Cardiac muscle cell (in vitro differentiated cells and primary cell): ENCODE measurements at regions not wholly inside any gene's neighbourhood (a gene's known extent, or its start where the extent isn't known, plus 50 kb on each side); places are given as distances from the start of the nearest gene placed in this dataset.
A peak's percentile ranks its signal among the peaks of the same experiment; 100 is the strongest.

Source experiments
- DNase-seq, 2 donors: peaks; one replicate each; pipeline versions ENCODE4 v3.0.0 to v3.0.0-alpha.2; 2010 to 2017; ENCODE audit warnings: low read depth in 1 of 2, low spot score in 1 of 2
- H3K27ac ChIP-seq: fragments of 200-600 bp; sonication (generic); 2 replicates; pipeline ENCODE4 v1.5.1; 2016
- H3K27me3 ChIP-seq: fragments of 200-600 bp; sonication (generic); 2 replicates; pipeline ENCODE4 v1.6.0; 2016; ENCODE audit warnings: control low read depth
- H3K36me3 ChIP-seq: fragments of 200-600 bp; sonication (generic); 2 replicates; pipeline ENCODE4 v1.5.1; 2016; ENCODE audit warnings: control low read depth
- H3K4me1 ChIP-seq: fragments of 200-600 bp; sonication (generic); 2 replicates; pipeline ENCODE4 v1.8.1; 2017; ENCODE audit warnings: low read depth, mild to moderate bottlenecking, mixed run types
- H3K4me3 ChIP-seq: fragments of 200-600 bp; sonication (generic); 2 replicates; pipeline ENCODE4 v1.5.1; 2016; ENCODE audit warnings: mild to moderate bottlenecking
- H3K9me3 ChIP-seq: fragments of 200-600 bp; sonication (generic); 2 replicates; pipeline ENCODE4 v1.5.1; 2017; ENCODE audit warnings: low read depth, mild to moderate bottlenecking, control low read depth
- CTCF ChIP-seq: IDR thresholded peaks from 2 replicates; pipeline ENCODE4 v1.5.1; 2012; ENCODE audit warnings: low read depth, mild to moderate bottlenecking, low read length

- DNase-seq = peak; percentile 73 to 75
- TF ChIP-seq CTCF = no peak
- Histone ChIP-seq H3K4me1 (peaks cover 44% of the 10 kb centered on the region), H3K9me3 (no peaks in the 10 kb centered on the region), H3K4me3 (no peak overlapping the region), H3K36me3 (no peaks in the 10 kb centered on the region), H3K27ac (peak overlapping the region; percentile 76), H3K27me3 (no peaks in the 10 kb centered on the region)
Measured at GRCh38 chr15:39403640-39404117, 177.2 kb upstream of the THBS1 start.

GRCh38 chr15:39404767-39405181, 176.1 kb upstream of the THBS1 start:
- Histone ChIP-seq H3K4me3 (no peak overlapping the region), H3K36me3 (no peaks in the 10 kb centered on the region), H3K9me3 (no peaks in the 10 kb centered on the region), H3K27ac (peak overlapping the region; percentile 76), H3K4me1 (peaks cover 44% of the 10 kb centered on the region), H3K27me3 (no peaks in the 10 kb centered on the region)
- no peak for TF ChIP-seq CTCF
- DNase-seq = peak in 1 of 2 donors; percentile 94

GRCh38 chr15:39406485-39406884, 174.4 kb upstream of the THBS1 start:
- no peaks in the 10 kb centered on the region for H3K27me3 ChIP-seq
- no peak overlapping the region for H3K4me3 ChIP-seq
- H3K27ac ChIP-seq = no peak overlapping the region
- H3K36me3 ChIP-seq = no peaks in the 10 kb centered on the region
- H3K4me1 ChIP-seq = peaks cover 37% of the 10 kb centered on the region
- TF ChIP-seq CTCF = no peak
- H3K9me3 ChIP-seq = no peaks in the 10 kb centered on the region
- DNase-seq = no peak

- no peak overlapping the region for H3K27ac ChIP-seq
- no peaks in the 10 kb centered on the region for H3K36me3 ChIP-seq
- no peaks in the 10 kb centered on the region for H3K27me3 ChIP-seq
- H3K4me1 ChIP-seq = peaks cover 34% of the 10 kb centered on the region
- DNase-seq = peak in 1 of 2 donors; percentile 26
- no peak overlapping the region for H3K4me3 ChIP-seq
- no peak for TF ChIP-seq CTCF
- H3K9me3 ChIP-seq = no peaks in the 10 kb centered on the region
Measured at GRCh38 chr15:39407116-39407515, 173.8 kb upstream of the THBS1 start.

- DNase-seq = peak in 1 of 2 donors; percentile 74
- Histone ChIP-seq H3K36me3 (no peaks in the 10 kb centered on the region), H3K4me3 (no peak overlapping the region), H3K9me3 (no peaks in the 10 kb centered on the region), H3K27me3 (no peaks in the 10 kb centered on the region), H3K27ac (no peak overlapping the region), H3K4me1 (peaks cover 17% of the 10 kb centered on the region)
- TF ChIP-seq CTCF = no peak
Measured at GRCh38 chr15:39409876-39410530, 170.9 kb upstream of the THBS1 start.
